Type B pancreatic cell (in vitro differentiated cells): ENCODE measurements at regions not wholly inside any gene's neighbourhood (a gene's known extent, or its start where the extent isn't known, plus 50 kb on each side); places are given as distances from the start of the nearest gene placed in this dataset.

Source experiments
- DNase-seq: peaks from one replicate; pipeline ENCODE4 v3.0.0; 2021; ENCODE audit warnings: mixed read lengths; ENCODE audit not compliant: unreplicated experiment; ENCODE audit errors: extremely low spot score
- H3K27ac Mint-ChIP-seq: 2 replicates; pipeline ENCODE4 v1.8.0; 2021; ENCODE audit warnings: mild to moderate bottlenecking, mixed read lengths
- H3K27me3 Mint-ChIP-seq: 2 replicates; pipeline ENCODE4 v1.8.0; 2021; ENCODE audit warnings: mixed read lengths
- H3K36me3 Mint-ChIP-seq: 2 replicates; pipeline ENCODE4 v1.8.0; 2021; ENCODE audit warnings: mixed read lengths
- H3K4me1 Mint-ChIP-seq: one replicate; pipeline ENCODE4 v1.8.0; 2021; ENCODE audit warnings: mixed read lengths; ENCODE audit not compliant: unreplicated experiment
- H3K4me3 Mint-ChIP-seq: 2 replicates; pipeline ENCODE4 v1.8.0; 2021; ENCODE audit warnings: mild to moderate bottlenecking, mixed read lengths
- H3K9me3 Mint-ChIP-seq: 2 replicates; pipeline ENCODE4 v1.8.0; 2021; ENCODE audit warnings: mixed read lengths
- TF ChIP-seq, protein P1 (sequence below): fragments of 200-600 bp; sonication (generic); conservative IDR thresholded peaks from 2 replicates; pipeline ENCODE4 v1.5.0; 2021; ENCODE audit warnings: antibody characterized with exemption, mild to moderate bottlenecking

GRCh38 chr6:121499666-121500065 lies 64.2 kb downstream of the GJA1 start:
- H3K27ac Mint-ChIP-seq: no peak overlapping the region
- TF ChIP-seq, protein P1, sequence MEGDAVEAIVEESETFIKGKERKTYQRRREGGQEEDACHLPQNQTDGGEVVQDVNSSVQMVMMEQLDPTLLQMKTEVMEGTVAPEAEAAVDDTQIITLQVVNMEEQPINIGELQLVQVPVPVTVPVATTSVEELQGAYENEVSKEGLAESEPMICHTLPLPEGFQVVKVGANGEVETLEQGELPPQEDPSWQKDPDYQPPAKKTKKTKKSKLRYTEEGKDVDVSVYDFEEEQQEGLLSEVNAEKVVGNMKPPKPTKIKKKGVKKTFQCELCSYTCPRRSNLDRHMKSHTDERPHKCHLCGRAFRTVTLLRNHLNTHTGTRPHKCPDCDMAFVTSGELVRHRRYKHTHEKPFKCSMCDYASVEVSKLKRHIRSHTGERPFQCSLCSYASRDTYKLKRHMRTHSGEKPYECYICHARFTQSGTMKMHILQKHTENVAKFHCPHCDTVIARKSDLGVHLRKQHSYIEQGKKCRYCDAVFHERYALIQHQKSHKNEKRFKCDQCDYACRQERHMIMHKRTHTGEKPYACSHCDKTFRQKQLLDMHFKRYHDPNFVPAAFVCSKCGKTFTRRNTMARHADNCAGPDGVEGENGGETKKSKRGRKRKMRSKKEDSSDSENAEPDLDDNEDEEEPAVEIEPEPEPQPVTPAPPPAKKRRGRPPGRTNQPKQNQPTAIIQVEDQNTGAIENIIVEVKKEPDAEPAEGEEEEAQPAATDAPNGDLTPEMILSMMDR: no peak

DNA sequence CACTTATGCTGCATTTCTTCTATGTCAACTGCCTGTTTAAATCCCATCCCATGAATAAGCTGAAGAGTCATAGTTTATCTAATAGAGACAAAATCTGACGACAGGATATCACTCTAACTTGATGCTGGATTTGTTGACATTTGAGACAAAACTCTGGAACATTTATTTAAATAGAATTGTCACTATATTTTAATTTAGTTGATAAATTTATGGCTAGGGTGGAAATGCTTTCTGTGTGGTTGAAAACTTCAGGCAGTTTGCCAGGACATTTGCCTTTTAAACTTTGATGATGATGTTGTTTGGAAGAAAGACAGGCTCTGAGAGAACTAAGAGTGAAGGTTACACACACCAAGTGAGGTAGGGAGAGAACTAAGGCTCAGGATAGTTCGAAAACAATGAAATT lies 68.1 kb downstream of the GJA1 start:
- H3K27ac Mint-ChIP-seq: no peak overlapping the region
- TF ChIP-seq, protein P1: no peak
- no peak overlapping the region for H3K4me3 Mint-ChIP-seq
- H3K4me1 Mint-ChIP-seq: peaks cover 17% of the 10 kb centered on the region
- no peaks in the 10 kb centered on the region for H3K9me3 Mint-ChIP-seq
- no peaks in the 10 kb centered on the region for H3K27me3 Mint-ChIP-seq
- DNase-seq: no peak
- no peaks in the 10 kb centered on the region for H3K36me3 Mint-ChIP-seq

More at GRCh38 chr6:121499666-121500065, 64.2 kb downstream of the GJA1 start:
- Mint-ChIP-seq H3K9me3 (no peaks in the 10 kb centered on the region), H3K36me3 (no peaks in the 10 kb centered on the region), H3K27me3 (no peaks in the 10 kb centered on the region), H3K4me3 (no peak overlapping the region), H3K4me1 (peaks cover 17% of the 10 kb centered on the region)
- no peak for DNase-seq

DNA sequence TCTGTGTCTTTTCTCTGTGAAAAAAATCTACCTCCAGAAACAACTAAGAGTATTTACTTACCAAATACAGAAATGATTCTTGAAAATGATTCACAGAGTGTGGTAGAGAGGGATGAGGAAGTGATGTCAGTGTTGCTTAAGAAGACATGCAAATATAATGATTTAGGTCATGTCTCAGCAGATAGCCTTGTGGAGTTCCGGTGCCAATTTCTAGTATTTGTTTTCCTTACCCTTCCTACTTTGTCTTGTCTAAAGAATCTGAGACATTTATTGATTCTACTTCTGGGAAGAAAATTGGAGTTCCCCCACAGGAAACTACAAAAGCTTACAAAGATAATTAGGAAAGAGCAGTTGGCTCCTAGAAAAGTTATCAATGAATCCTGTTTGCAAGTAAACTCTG lies 68.8 kb downstream of the GJA1 start:
- H3K36me3 Mint-ChIP-seq: no peaks in the 10 kb centered on the region
- H3K4me1 Mint-ChIP-seq: peaks cover 22% of the 10 kb centered on the region
- H3K9me3 Mint-ChIP-seq: no peaks in the 10 kb centered on the region
- H3K4me3 Mint-ChIP-seq: no peak overlapping the region
- H3K27ac Mint-ChIP-seq: no peak overlapping the region
- H3K27me3 Mint-ChIP-seq: no peaks in the 10 kb centered on the region
- no peak for DNase-seq
- TF ChIP-seq, protein P1: no peak

DNA sequence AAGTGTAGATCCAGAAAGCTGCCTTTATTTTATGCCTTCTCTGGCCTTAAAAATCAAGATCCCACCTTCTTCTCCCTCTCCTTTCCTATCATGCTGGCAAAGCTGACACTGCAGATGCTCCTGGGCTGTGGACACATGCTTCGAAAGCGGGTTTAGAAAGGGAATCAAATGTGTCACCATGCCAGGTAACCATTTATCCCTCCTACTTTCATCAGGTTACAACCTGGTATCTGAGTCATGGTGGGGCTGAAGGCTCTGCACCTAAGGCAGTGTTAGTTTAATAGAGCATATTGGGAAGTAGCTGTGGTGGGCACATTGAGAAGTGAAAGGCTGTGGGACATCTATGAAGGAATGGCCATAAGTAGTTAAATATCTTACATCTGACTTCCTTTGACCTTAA lies 69.8 kb downstream of the GJA1 start:
- no peak overlapping the region for H3K27ac Mint-ChIP-seq
- TF ChIP-seq, protein P1: no peak

DNA sequence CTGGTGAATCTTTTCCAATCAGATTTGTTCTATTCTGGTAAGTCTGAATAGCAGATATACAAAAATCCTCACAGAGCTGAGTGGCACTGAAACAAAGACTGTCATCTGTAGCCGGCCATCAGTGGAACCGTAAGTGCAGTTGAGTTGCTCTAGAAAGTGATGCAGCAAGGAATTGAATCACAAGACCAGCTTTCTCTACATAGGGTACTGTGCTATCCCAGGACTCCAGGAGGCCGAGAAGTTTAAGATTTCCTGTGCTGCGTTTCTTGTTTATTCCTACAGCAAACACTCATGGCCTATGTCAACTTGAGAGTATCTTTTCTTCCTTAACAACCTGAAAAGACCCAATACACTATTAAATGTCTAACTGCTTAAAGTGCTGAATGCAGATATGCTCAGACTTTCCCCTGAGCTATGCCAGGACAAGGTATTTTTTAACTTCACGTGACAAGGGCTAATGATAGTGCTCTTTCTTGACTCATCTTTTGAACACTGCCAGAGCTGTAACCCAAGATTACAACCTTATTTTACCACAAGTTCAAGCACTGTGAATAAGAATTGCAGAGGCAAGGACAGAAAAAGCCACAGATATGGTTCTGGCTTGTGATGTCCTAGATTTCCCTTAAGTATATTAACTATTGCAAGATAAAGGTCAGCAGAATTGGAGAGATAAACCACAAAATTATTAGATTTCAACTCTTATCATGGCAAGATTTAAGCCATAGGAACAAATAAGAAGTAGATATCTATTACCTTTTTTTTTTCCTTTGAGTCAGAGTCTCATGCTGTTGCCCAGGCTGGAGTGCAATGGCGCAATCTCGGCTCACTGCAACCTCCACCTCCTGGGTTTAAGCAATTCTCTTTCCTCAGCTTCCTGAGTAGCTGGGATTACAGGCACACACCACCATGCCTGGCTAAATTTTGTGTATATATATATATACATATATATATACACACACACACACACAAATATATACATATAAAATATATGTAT lies 71.6 kb downstream of the GJA1 start:
- Mint-ChIP-seq H3K27ac (no peak overlapping the region), H3K4me1 (peaks cover 23% of the 10 kb centered on the region), H3K9me3 (no peaks in the 10 kb centered on the region), H3K4me3 (no peak overlapping the region), H3K36me3 (no peaks in the 10 kb centered on the region), H3K27me3 (no peaks in the 10 kb centered on the region)
- DNase-seq: no peak
- TF ChIP-seq, protein P1: no peak

More for the DNA sequence above, 69.8 kb downstream of the GJA1 start:
- no peak overlapping the region for H3K4me3 Mint-ChIP-seq
- no peaks in the 10 kb centered on the region for H3K36me3 Mint-ChIP-seq
- no peaks in the 10 kb centered on the region for H3K27me3 Mint-ChIP-seq
- peaks cover 23% of the 10 kb centered on the region for H3K4me1 Mint-ChIP-seq
- DNase-seq: no peak
- H3K9me3 Mint-ChIP-seq: no peaks in the 10 kb centered on the region
